ENCODE measurements at regions not wholly inside any gene's neighbourhood (a gene's known extent, or its start where the extent isn't known, plus 50 kb on each side); places are given as distances from the start of the nearest gene placed in this dataset.

DNA sequence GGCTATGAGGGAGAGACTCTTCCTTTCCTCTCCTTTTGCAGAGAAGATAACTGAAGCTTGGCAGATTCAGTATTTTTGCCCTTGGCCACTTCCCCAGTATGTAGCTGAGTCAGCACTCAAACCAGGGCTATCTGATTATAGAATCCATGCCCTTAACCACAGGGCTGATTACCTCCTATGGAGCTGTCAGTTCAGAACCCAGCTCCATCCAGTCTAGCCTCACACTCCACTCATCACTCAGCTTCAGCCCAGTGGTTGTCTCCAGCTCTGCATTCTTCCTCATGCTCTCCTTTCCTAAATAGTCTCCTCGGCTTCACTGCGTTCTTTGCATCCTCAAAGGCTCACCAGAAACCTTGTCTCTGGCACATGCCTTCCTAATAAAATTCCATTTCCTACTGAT is 151.6 kb upstream of the BLID start:
- Histone ChIP-seq H3K4me1 (peaks cover 0 to 7% of the 10 kb centered on the region in 2 donors), H3K9me3 (no peaks in the 10 kb centered on the region), H3K27ac (no peak overlapping the region), H3K4me3 (no peak overlapping the region), H3K36me3 (no peaks in the 10 kb centered on the region), H3K27me3 (no peaks in the 10 kb centered on the region)
- DNase-seq (ENCODE audit: low spot score) = no peak
- TF ChIP-seq, protein P1, sequence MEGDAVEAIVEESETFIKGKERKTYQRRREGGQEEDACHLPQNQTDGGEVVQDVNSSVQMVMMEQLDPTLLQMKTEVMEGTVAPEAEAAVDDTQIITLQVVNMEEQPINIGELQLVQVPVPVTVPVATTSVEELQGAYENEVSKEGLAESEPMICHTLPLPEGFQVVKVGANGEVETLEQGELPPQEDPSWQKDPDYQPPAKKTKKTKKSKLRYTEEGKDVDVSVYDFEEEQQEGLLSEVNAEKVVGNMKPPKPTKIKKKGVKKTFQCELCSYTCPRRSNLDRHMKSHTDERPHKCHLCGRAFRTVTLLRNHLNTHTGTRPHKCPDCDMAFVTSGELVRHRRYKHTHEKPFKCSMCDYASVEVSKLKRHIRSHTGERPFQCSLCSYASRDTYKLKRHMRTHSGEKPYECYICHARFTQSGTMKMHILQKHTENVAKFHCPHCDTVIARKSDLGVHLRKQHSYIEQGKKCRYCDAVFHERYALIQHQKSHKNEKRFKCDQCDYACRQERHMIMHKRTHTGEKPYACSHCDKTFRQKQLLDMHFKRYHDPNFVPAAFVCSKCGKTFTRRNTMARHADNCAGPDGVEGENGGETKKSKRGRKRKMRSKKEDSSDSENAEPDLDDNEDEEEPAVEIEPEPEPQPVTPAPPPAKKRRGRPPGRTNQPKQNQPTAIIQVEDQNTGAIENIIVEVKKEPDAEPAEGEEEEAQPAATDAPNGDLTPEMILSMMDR (IDR thresholded peaks at IDR 0.05) = no peak

DNA sequence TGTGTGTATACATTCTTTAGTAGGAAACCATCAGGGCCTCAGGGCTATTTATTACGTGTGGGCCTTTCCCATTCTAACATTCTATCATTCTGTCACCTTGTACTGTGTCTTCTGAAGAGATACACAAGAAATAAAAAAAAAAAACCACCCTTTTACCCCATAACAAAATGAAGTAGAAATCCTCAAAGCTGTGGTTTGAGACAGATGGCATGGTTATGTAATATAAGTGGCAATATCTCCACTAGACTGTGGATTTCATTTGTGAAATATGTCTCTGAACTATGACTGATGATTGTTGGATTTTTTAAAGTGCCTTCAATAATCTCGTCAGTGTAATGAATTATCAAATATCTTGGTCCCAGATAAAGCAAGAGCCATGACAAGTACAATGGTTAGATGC is 150.0 kb upstream of the BLID start:
- Histone ChIP-seq H3K36me3 (no peaks in the 10 kb centered on the region), H3K27me3 (no peaks in the 10 kb centered on the region), H3K4me3 (no peak overlapping the region), H3K27ac (no peak overlapping the region), H3K9me3 (no peaks in the 10 kb centered on the region), H3K4me1 (peaks cover 0 to 7% of the 10 kb centered on the region in 2 donors)
- DNase-seq (ENCODE audit: low spot score) = no peak
- TF ChIP-seq, protein P1 (IDR thresholded peaks at IDR 0.05) = no peak

DNA sequence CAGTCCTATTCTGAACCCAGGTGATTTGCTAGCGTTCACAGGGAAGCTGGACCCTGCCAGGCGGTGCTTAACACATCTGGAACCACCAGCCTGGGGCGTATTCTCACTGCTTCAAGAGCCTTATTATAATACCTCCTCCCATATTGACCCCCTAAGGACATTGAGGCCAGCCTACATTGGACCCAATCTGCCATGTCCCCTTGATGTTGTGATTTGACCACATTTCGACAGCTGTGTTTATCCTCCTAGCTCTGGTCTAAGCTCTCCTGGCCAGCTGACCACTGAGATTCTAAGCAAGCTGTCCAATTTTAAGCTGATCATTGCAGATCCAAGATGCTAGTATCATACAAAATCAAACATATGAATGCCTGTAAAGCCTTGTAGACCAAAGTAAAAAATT is 148.1 kb upstream of the BLID start:
- no peaks in the 10 kb centered on the region for H3K36me3 ChIP-seq
- H3K4me1 ChIP-seq = peaks cover 0 to 14% of the 10 kb centered on the region in 2 donors
- no peak overlapping the region for H3K27ac ChIP-seq
- no peaks in the 10 kb centered on the region for H3K9me3 ChIP-seq
- TF ChIP-seq, protein P1 (IDR thresholded peaks at IDR 0.05) = no peak
- H3K27me3 ChIP-seq = no peaks in the 10 kb centered on the region
- DNase-seq (ENCODE audit: low spot score) = no peak
- H3K4me3 ChIP-seq = no peak overlapping the region

DNA sequence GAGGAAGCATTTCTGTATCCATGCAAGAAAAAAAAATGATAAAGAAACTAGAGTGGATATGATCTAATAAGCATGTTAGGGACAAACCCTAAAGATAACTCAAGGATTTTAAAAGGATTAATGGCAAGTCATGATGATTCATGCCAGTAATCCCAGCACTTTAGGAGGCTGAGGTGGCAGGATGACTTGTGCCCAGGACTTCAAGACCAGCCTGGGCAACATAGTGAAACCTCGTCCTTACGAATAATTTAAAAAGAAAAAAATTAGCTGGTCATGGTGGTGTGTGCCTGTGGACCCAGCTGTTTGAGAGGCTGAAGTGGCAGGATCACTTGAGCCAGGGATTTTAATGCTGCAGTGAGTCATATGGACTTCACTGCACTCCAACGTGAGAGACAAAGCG is 145.5 kb upstream of the BLID start:
- no peak overlapping the region for H3K27ac ChIP-seq
- no peak overlapping the region for H3K4me3 ChIP-seq
- H3K9me3 ChIP-seq = no peaks in the 10 kb centered on the region
- no peaks in the 10 kb centered on the region for H3K27me3 ChIP-seq
- H3K36me3 ChIP-seq = no peaks in the 10 kb centered on the region
- TF ChIP-seq, protein P1 (IDR thresholded peaks at IDR 0.05) = no peak
- H3K4me1 ChIP-seq = peaks cover 0 to 9% of the 10 kb centered on the region in 2 donors
- no peak for DNase-seq (ENCODE audit: low spot score)

DNA sequence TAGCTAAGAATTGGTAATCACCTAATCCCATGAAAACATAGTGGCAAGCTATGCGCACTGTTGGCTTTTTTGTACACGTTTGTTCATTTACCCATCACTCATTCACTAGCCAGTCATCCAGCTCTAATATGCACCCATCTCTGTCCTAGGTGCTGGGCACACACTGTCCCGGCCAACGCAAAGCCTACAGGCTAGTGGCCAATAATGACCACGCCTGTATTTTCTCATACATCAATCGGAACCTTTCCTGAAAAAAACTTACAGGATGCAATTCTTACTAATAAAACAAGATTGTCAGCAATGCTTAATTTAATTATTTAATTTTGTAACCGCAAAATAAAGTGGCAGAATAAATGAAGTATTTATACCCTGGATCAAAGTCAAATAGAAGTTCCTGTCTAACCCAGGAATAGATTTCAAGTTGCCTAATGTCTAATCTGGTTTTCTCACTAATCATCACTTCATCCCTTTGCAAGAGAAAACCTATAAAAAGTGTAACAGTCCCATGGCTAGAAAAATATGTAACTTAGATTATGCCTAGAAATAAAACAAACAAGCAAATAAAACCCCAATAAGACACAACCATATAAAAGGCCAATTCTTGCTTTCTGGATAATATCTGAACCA is 143.3 kb upstream of the BLID start:
- H3K36me3 ChIP-seq = no peaks in the 10 kb centered on the region
- H3K27ac ChIP-seq = no peak overlapping the region
- no peak for DNase-seq (ENCODE audit: low spot score)
- peaks cover 0 to 9% of the 10 kb centered on the region in 2 donors for H3K4me1 ChIP-seq
- H3K27me3 ChIP-seq = no peaks in the 10 kb centered on the region
- H3K4me3 ChIP-seq = no peak overlapping the region
- TF ChIP-seq, protein P1 (IDR thresholded peaks at IDR 0.05) = no peak
- H3K9me3 ChIP-seq = no peaks in the 10 kb centered on the region
